Activated CD8-positive, alpha-beta memory T cell treated with anti-CD3 and anti-CD28 coated beads for 1 hour (primary cell): ENCODE measurements at regions not wholly inside any gene's neighbourhood (a gene's known extent, or its start where the extent isn't known, plus 50 kb on each side); places are given as distances from the start of the nearest gene placed in this dataset.
"Not testable (repeated sequence)": the region's sequence is repeated elsewhere in the genome, so short reads cannot be mapped to it uniquely, and the experiment has no call there.

Source experiments
- DNase-seq, 2 donors: peaks; one replicate each; pipeline ENCODE4 v3.0.0-alpha.2; 2020; ENCODE audit warnings: low read depth in 1 of 2; ENCODE audit errors: extremely low read depth in 1 of 2

DNA sequence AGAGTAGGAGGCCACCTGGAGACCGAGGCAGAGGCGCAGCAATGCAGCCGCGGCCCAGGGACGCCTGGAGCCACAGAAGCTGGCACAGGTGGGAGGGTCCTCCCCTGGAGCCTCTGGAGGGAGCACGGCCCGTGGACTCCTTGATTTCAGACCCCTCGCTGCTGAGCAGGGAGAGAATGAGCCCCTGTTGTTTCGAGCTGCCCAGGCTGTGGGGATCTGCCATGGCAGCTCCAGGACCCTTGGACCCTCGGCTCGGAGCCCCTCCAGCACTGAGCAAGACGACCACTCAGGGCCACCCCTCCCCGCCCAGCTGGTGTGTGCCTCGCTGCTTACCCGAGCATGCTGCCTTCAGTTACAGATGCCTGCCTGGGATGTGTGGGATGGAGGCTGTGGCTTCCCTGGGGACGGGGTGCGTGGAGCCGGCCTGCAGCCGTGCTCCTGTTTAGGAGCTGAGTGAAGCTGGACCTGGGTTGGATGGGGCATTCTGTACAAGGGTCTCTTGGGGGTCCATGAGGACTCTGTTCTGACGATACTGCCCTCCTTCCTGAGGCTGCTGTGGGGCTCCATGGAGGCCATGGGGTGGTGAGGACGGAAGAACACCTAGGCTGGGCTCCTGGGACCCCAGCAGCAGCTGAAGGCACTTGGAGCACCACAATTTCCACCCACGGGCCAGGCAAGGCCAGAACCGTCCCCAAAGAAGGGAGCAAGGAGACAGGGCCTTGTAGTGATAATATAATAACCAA is 115.1 kb upstream of the LPCAT1 start:
- DNase-seq: no peak

DNA sequence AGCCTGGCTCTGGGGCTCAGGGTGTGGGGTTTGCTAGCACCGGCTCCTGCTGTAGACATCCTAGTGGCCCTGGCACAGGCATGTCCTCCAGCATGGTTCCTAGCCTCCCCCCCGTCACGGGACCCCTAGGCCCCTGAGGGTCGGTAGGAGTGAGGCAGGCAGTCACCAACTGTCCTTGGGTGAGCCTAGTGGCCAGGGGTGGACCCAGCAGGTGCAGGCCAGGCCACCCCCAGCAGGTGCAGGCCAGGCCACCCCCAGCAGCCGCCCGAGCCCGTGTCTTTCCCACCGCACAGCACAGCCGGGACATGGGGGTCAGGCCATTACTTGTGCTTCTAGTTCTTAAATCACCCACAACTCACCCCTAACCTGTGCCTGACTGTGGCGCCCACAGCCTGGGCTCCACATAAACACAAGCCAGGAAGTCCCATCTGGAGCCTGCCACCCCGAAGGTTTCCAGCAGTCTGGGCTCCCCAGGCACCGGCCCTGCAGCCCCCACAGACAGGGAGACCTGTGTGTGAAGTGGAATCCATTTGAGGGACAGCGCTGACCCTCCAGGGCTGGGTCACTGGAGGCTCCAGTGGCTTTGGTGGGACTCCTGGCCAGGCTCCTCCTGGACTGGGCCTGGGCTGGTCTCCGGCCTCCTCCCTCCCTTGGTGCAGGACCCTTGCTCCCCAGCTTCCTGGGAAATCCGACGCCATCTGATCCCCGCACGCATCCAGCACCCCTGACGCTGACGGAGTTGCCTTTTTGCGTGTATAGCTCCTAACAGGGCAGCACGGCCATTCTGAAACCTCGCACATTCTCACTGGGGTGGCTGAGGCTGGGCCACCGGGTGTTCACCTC is 114.1 kb upstream of the LPCAT1 start:
- no peak for DNase-seq

DNA sequence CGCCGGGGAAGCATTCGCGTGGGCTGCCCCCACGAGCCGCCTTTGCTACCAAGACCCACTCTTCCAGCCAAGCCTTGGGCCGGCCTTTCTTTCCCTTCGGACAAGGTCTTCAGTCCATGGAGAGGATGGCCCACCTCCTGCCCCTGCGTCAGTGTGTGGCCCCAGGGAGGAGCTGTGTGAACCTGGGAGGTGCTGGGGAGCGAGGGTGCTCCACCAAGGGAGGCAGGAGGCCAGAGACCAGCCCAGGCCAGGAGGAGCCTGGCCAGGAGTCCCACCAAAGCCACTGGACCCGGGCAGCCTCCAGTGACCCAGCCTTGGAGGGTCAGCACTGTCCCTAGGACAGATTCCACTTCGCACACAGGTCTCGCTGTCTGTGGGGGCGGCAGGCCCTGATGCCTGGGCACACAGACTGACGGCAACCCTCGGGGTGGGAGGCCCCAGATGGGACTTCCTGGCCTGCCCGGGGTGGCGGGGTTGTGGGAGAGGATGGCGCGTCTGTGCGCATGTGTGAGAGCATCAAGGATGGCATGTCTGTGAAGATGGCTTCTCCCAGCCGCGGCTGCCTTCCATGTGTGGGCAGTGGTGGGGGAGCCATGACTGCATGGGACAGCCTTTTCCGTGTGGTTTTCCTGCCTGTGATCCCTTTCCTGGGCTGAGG is 113.3 kb upstream of the LPCAT1 start:
- no peak for DNase-seq

DNA sequence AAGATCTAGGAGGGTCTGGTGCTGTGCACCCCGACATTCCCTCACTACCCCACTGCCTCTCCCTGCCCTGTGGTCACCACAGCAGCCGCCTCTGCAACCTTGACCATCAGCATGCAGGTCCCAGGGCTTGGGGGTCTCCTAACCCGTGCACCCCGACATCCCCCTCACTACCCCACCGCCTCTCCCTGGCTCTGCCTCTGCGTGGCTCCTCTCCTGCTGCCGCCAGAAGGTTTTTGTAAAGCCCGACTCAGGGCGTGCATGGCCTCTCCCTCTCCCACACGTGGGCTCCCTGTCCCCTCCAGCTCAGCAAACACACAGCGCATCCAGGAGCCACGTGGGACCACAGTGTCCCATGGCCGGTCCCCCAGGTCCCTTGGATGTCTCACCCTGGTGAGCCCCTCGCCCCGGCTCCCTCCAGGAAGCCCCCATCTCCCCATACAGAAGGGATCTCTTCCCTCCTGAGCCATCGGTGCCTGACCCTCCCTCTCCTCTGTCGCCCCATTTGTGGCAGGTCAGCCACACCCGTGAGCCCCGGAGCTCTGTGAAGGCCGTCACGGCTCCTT is 112.5 kb upstream of the LPCAT1 start:
- not testable (repeated sequence) for DNase-seq

DNA sequence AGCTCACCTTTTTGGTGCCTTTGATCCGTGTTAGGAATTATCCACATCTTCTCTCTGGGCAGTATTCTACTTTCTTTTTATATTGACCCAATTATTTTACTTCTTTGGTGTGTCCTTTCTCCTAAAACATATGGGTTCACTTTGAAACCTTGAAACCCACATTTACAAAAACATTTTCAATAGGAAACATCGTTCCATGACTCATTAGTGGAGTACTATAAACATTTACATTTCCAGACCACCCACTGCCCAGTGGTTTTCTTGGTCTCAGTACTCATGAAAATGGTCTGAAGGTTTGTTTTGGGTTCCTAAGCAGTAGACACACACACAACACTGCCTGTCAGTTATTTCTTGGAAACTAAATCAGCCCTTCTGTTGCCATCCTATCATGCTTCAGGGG is 111.7 kb upstream of the LPCAT1 start:
- not testable (repeated sequence) for DNase-seq

DNA sequence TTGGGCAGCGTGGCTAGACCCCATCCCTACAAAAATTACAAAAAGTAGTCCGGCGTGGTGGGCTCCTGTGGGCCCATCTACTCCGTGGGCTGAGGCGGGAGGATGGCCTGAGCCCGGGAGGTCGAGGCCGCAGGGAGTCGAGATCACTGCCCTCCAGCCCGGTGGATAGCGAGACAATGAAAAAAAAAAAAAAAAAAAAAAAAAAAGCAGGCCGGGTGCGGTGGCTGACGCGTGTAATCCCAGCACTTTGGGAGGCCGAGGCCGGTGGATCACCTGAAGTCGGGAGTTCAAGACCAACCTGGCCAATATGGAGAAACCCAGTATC is 110.5 kb upstream of the LPCAT1 start:
- DNase-seq: no peak

DNA sequence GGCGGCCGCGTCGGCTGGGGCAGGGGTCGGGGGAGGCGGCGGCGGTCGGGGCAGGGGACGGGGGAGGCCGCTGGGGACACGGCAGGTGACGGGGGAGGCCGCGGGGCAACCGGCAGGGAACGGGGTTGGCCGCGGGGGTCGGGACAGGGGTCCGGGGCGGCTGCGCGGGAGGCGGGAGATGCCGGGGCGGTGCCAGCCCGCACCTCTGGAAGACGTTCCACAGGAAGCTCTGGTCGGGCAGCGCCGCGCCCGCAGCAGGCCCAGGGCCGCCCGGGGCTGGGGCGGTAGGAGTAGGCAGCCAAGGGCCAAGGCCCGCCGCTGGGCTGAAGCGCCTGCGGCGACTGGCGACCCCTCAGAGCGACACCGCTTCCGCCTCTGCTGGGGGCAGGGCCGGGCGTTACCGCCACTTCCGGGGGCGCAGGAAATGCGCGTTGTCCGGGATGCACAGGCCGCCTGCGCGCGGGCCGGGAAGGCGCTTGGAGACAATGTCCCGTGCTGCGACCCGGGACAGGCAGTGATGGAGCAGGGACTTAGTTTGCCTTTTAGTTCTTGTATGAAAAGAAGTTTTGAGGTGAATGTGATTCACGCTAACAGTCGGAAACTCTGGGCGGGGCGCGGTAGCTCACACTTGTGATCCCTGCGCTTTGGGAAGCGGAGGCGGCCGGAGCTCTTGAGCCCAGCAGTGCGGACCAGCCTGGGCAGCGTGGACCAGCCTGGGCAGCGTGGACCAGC is 110.0 kb upstream of the LPCAT1 start:
- peak in 1 of 2 donors; percentile 60 for DNase-seq

DNA sequence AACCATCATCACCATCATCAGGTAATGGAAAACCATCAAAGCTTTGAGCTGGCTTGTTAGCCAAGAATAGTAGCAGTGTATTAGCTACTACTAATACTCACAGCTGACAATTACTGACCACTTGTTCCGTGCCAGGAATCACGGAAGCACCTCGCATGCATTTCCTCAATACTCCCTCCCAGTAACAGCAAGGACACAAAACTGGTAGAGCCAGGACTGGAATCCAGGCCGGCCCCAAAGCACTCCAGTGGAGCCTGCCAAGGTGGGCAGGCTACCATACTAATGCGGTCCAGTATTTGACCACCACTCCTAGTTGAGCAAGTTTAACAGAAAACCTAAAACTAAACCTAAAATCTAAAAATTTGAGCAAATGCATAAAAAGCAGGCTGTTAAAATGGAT is 107.2 kb upstream of the LPCAT1 start:
- not testable (repeated sequence) for DNase-seq

DNA sequence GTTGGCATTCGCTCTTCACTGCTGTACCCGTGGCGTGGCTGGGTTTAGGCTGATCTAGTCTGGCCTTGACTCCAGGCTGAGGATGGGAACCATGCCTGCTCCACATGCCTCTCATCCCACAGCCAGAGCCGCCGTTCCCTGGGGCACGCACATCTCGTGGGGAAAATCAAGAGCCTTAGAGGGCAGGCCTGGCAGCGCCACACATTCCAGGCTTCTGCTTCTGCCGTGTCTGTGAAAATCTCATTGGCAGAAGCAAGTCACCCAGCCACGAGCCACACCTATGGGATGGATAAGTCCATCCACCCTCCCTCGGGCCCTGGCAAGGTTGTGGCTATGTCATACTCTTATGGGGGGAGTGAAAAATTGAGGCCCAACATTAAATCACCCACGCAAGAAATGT is 102.6 kb upstream of the LPCAT1 start:
- DNase-seq: not testable (repeated sequence)

DNA sequence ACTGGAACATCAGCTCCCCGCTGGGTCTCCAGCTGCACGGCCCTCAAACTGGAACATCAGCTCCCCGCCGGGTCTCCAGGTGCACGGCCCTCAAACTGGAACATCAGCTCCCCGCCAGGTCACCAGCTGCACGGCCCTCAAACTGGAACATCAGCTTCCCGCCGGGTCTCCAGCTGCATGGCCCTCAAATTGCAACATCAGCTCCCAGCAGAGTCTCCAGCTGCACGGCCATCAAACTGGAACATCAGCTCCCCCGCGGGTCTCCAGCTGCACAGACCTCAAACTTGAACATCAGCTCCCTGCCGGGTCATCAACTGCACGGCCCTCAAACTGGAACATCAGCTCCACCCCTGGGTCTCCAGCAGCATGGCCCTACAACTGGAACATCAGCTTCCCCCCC is 95.8 kb upstream of the LPCAT1 start:
- not testable (repeated sequence) for DNase-seq

DNA sequence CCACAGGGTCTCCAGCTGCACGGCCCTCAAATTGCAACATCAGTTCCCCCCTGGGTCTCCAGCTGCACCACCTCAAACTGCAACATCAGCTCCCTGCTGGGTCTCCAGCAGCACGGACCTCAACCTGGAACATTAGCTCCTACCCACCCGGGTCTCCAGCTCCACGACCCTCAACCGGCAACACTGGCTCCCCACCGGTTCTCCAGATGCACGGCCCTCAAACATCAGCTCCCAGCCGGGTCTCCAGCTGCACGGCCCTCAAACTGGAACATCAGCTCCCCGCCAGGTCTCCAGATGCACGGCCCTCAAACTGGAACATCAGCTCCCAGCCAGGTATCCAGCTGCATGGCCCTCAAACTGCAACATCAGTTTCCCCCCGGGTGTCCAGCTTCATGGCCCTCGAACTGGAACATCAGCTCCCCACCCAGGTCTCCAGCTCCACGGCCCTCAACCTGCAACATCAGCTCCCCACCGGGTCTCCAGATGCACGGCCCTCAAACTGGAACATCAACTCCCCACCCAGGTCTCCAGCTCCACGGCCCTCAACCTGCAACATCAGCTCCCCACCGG is 94.6 kb upstream of the LPCAT1 start:
- DNase-seq: not testable (repeated sequence)

DNA sequence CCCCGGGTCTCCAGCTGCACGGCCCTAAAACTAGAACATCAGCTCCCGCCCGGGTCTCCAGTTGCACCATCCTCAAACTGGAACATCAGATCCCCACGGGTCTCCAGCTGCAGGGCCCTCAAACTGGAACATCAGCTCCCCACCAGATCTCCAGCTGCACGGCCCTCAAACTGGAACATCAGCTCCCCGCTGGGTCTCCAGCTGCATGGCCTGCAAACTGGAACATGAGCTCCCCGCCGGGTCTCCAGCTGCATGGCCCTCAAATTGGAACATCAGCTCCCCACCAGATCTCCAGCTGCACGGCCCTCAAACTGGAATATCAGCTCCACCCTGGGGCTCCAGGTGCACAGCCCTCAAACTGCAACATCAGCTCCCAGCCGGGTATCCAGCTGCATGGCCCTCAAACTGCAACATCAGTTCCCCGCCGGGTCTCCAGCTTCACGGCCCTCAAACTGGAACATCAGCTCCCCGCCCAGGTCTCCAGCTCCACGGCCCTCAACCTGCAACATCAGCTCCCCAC is 93.5 kb upstream of the LPCAT1 start:
- not testable (repeated sequence) for DNase-seq

DNA sequence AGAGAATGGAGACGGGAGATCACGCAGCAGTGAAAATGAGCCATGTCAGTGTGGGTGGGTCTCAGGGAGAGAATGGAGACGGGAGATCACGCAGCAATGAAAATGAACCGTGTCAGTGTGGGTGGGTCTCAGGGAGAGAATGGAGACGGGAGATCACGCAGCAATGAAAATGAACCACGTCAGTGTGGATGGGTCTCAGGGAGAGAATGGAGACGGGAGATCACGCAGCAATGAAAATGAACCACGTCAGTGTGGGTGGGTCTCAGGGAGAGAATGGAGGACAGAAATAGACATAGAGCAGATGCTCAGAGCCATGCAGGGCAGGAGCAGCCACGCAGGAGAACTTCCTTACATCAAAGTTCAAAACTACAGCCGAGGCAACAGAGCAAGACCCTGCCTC is 89.8 kb upstream of the LPCAT1 start:
- not testable (repeated sequence) for DNase-seq

DNA sequence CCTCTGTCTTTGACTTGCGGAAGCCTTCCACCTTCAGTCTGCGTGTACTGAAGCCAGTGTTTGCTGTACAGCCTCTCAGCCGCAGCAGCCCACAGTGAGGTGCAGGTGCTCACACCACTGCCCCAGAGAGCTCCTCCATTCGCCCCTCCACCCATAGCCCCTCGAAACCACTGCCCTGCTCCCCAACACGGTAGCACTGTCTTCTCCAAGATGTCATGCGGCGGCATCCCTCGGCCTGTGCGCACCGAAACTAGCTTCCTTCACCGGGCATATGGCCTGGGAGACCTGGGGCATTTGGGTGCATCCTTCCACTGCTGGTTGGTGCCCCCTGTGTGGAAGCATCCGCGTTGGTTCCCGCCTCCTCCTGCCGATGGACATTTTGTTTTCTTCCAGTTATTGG is 86.8 kb upstream of the LPCAT1 start:
- not testable (repeated sequence) for DNase-seq

DNA sequence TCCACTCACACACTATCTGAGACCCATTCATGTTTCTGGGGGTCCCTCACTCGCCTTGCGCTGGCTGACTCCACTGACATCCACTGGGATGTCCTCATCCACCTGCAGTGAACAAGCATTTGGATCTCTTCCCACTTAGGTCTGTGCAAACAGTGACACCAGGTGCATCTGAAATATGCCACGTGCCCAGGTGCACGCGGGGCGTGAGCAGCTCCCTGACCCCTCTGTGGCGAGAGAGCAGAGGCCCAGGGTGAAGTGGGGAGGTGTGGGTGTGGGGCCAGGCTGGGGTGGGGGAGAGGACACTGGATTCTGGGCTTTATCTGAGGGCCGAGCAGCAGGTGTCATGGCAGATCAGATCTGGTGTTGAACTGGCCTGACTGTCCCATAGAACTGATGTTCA is 85.4 kb upstream of the LPCAT1 start:
- DNase-seq: not testable (repeated sequence)

DNA sequence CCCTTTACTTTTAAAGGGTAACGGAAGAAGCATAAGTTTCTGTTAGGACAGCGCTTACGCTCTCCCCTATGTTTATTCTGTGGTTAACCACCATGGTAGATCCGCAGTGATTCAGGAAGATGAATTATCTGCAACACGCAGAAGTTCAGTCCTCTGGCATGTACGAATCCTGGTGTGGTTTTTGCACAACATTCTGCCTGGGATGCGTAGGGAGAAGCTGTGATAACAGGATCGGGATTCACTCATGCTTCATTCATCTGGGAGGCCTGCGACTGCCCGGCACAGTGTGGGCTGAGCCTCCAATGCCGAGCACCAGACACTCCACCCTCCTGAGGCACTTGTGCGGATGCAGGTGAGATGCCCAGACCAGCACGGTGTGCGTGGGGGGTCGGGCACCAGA is 84.6 kb upstream of the LPCAT1 start:
- not testable (repeated sequence) for DNase-seq

DNA sequence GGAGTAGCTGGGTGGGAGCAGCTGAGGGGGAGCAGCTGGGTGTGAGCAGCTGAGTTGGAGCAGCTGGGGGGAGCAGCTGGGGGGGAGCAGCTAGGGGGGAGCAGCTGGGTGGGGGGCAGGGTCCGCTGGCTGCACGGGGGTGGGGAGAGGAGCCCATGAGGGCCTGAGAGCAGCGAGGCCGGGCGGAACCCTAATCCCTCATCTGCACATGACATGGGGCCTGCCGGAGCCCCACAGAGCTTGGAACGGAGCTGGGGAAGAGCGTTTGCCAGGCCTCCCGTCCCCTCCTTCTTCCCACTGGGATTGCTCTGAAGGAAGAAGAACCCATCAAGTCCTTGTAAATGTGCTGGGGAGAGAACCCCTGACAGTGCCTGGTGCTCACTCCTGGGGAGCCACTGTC is 83.2 kb upstream of the LPCAT1 start:
- DNase-seq: not testable (repeated sequence)

DNA sequence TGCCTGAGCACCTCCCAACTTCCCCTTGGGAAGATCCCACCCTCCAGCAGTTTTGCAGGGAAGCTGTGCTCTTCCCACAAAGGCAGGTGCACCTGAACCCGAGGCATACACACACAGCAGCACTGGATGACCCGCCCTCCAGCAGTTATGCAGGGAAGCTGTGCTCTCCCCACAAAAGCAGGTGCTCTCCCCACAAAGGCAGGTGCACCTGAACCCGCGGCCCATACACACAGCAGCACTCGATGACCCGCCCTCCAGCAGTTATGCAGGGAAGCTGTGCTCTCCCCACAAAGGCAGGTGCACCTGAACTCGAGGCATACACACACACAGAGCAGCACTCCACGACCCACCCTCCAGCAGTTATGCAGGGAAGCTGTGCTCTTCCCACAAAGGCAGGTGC is 80.2 kb upstream of the LPCAT1 start:
- DNase-seq: not testable (repeated sequence)

DNA sequence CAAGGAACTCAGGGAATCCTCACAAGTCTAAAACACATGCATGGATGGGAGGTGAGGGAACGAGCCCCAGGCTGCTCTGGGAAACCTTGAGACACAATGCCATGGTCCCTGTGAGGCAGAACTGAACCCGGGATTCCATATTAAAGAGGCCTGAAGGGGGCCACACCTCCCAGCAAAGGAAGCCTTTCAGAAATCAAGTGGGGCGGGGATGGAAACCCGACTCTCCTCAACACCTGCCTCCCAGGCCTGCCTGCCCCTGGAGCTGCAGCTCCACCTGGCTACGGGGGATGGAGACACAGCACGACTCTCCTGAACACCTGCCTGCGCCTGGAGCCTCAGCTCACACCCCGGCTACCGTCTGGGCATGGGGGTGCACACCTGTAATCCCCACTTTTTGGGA is 77.8 kb upstream of the LPCAT1 start:
- DNase-seq: not testable (repeated sequence)
